Duodenal mucosa (tissue), 2 donors: ENCODE measurements at regions not wholly inside any gene's neighbourhood (a gene's known extent, or its start where the extent isn't known, plus 50 kb on each side); places are given as distances from the start of the nearest gene placed in this dataset.

Source experiments
- H3K27ac ChIP-seq: one replicate; pipeline ENCODE4 v1.7.0; 2013; ENCODE audit warnings: low read depth, low read length
- H3K27me3 ChIP-seq, 2 donors: one replicate each; pipeline ENCODE4 v1.7.0; 2013; ENCODE audit warnings: low read length in 2 of 2, control low read depth in 1 of 2; ENCODE audit not compliant: insufficient read depth in 2 of 2, control insufficient read depth in 1 of 2
- H3K36me3 ChIP-seq, 2 donors: one replicate each; pipeline ENCODE4 v1.7.0; 2013; ENCODE audit warnings: low read length in 2 of 2, control low read depth in 1 of 2; ENCODE audit not compliant: insufficient read depth in 2 of 2, control insufficient read depth in 1 of 2
- H3K4me1 ChIP-seq, 2 donors: one replicate each; pipeline ENCODE4 v1.7.0; 2013; ENCODE audit warnings: low read length in 2 of 2, control low read depth in 1 of 2; ENCODE audit not compliant: insufficient read depth in 2 of 2, control insufficient read depth in 1 of 2
- H3K4me3 ChIP-seq, 2 donors: one replicate each; pipeline ENCODE4 v1.7.0; 2013; ENCODE audit warnings: low read length in 2 of 2, low read depth in 1 of 2
- H3K9ac ChIP-seq, 2 donors: one replicate each; pipeline ENCODE4 v1.7.0; 2013; ENCODE audit warnings: low read length in 2 of 2, low read depth in 1 of 2
- H3K9me3 ChIP-seq, 2 donors: one replicate each; pipeline ENCODE4 v1.7.0; 2013; ENCODE audit warnings: low read length in 2 of 2, control low read depth in 1 of 2; ENCODE audit not compliant: control insufficient read depth in 1 of 2

- no peak overlapping the region for H3K9ac ChIP-seq
These were observed 1231.0 kb downstream of the VRK1 start for GRCh38 chr14:98028162-98028561.

GRCh38 chr14:98035396-98035795, 1236.6 kb downstream of the BCL11B start:
- Histone ChIP-seq H3K9ac (no peak overlapping the region), H3K27ac (no peak overlapping the region), H3K9me3 (no peaks in the 10 kb centered on the region), H3K4me3 (no peak overlapping the region), H3K36me3 (no peaks in the 10 kb centered on the region), H3K27me3 (no peaks in the 10 kb centered on the region), H3K4me1 (no peaks in the 10 kb centered on the region)

More at GRCh38 chr14:98028162-98028561, 1231.0 kb downstream of the VRK1 start:
- no peaks in the 10 kb centered on the region for H3K36me3 ChIP-seq
- no peaks in the 10 kb centered on the region for H3K9me3 ChIP-seq
- no peak overlapping the region for H3K4me3 ChIP-seq
- H3K4me1 ChIP-seq = no peaks in the 10 kb centered on the region
- no peak overlapping the region for H3K27ac ChIP-seq
- no peaks in the 10 kb centered on the region for H3K27me3 ChIP-seq

GRCh38 chr14:98037831-98038230, 1234.2 kb downstream of the BCL11B start:
- no peak overlapping the region for H3K4me3 ChIP-seq
- H3K9ac ChIP-seq = no peak overlapping the region
- H3K9me3 ChIP-seq = no peaks in the 10 kb centered on the region
- no peak overlapping the region for H3K27ac ChIP-seq
- H3K36me3 ChIP-seq = no peaks in the 10 kb centered on the region
- no peaks in the 10 kb centered on the region for H3K27me3 ChIP-seq
- no peaks in the 10 kb centered on the region for H3K4me1 ChIP-seq

GRCh38 chr14:98056946-98057345, 1215.1 kb downstream of the BCL11B start:
- no peaks in the 10 kb centered on the region for H3K36me3 ChIP-seq
- no peaks in the 10 kb centered on the region for H3K9me3 ChIP-seq
- no peak overlapping the region for H3K4me3 ChIP-seq
- no peaks in the 10 kb centered on the region for H3K4me1 ChIP-seq
- H3K9ac ChIP-seq = no peak overlapping the region
- H3K27me3 ChIP-seq = no peaks in the 10 kb centered on the region
- no peak overlapping the region for H3K27ac ChIP-seq

GRCh38 chr14:98059106-98059505, 1212.9 kb downstream of the BCL11B start:
- no peaks in the 10 kb centered on the region for H3K4me1 ChIP-seq
- no peaks in the 10 kb centered on the region for H3K9me3 ChIP-seq
- no peak overlapping the region for H3K9ac ChIP-seq
- H3K27me3 ChIP-seq = no peaks in the 10 kb centered on the region
- H3K27ac ChIP-seq = no peak overlapping the region
- H3K4me3 ChIP-seq = no peak overlapping the region
- H3K36me3 ChIP-seq = no peaks in the 10 kb centered on the region

GRCh38 chr14:98062083-98062482, 1209.9 kb downstream of the BCL11B start:
- Histone ChIP-seq H3K27ac (no peak overlapping the region), H3K36me3 (no peaks in the 10 kb centered on the region), H3K9me3 (no peaks in the 10 kb centered on the region), H3K27me3 (no peaks in the 10 kb centered on the region), H3K4me3 (no peak overlapping the region), H3K4me1 (no peaks in the 10 kb centered on the region), H3K9ac (no peak overlapping the region)

- Histone ChIP-seq H3K4me1 (no peaks in the 10 kb centered on the region), H3K9ac (no peak overlapping the region), H3K27me3 (no peaks in the 10 kb centered on the region), H3K4me3 (no peak overlapping the region), H3K36me3 (no peaks in the 10 kb centered on the region), H3K9me3 (no peaks in the 10 kb centered on the region), H3K27ac (no peak overlapping the region)
These were observed 1202.3 kb downstream of the BCL11B start for GRCh38 chr14:98069712-98070171.

GRCh38 chr14:98070536-98070935, 1201.5 kb downstream of the BCL11B start:
- no peak overlapping the region for H3K9ac ChIP-seq
- H3K27ac ChIP-seq = no peak overlapping the region
- H3K36me3 ChIP-seq = no peaks in the 10 kb centered on the region
- no peak overlapping the region for H3K4me3 ChIP-seq
- no peaks in the 10 kb centered on the region for H3K27me3 ChIP-seq
- no peaks in the 10 kb centered on the region for H3K4me1 ChIP-seq
- no peaks in the 10 kb centered on the region for H3K9me3 ChIP-seq

- H3K9ac ChIP-seq = no peak overlapping the region
- no peaks in the 10 kb centered on the region for H3K36me3 ChIP-seq
- H3K9me3 ChIP-seq = no peaks in the 10 kb centered on the region
- H3K4me1 ChIP-seq = no peaks in the 10 kb centered on the region
- H3K27me3 ChIP-seq = no peaks in the 10 kb centered on the region
- H3K27ac ChIP-seq = no peak overlapping the region
- no peak overlapping the region for H3K4me3 ChIP-seq
These were observed 1197.9 kb downstream of the BCL11B start for GRCh38 chr14:98074111-98074510.

GRCh38 chr14:98077176-98077575, 1194.8 kb downstream of the BCL11B start:
- Histone ChIP-seq H3K9ac (no peak overlapping the region), H3K27me3 (no peaks in the 10 kb centered on the region), H3K4me3 (no peak overlapping the region), H3K4me1 (no peaks in the 10 kb centered on the region), H3K27ac (no peak overlapping the region), H3K36me3 (no peaks in the 10 kb centered on the region), H3K9me3 (no peaks in the 10 kb centered on the region)

GRCh38 chr14:98082833-98083232, 1189.2 kb downstream of the BCL11B start:
- Histone ChIP-seq H3K9me3 (no peaks in the 10 kb centered on the region), H3K4me1 (no peaks in the 10 kb centered on the region), H3K27ac (no peak overlapping the region), H3K36me3 (no peaks in the 10 kb centered on the region), H3K9ac (no peak overlapping the region), H3K4me3 (no peak overlapping the region), H3K27me3 (no peaks in the 10 kb centered on the region)
